AG04449 (cell line): ENCODE measurements at regions not wholly inside any gene's neighbourhood (a gene's known extent, or its start where the extent isn't known, plus 50 kb on each side); places are given as distances from the start of the nearest gene placed in this dataset.
"Not testable (repeated sequence)": the region's sequence is repeated elsewhere in the genome, so short reads cannot be mapped to it uniquely, and the experiment has no call there.

Experiments used
- CTCF ChIA-PET: fragments of 350-600 bp; formaldehyde crosslinking; extraction: SDS; loops from one replicate; lab custom pipeline; 2021; ENCODE audit warnings: antibody characterized with exemption; lab: Yijun Ruan, JAX
- POLR2A ChIA-PET: fragments of 400-600, 350-600 bp; formaldehyde crosslinking; extraction: SDS; loops from one replicate; lab custom pipeline; 2020; ENCODE audit warnings: antibody characterized with exemption, inconsistent platforms; lab: Yijun Ruan, JAX
- DNase-seq: peaks from one replicate; pipeline ENCODE4 v3.0.0-alpha.2; 2010; ENCODE audit warnings: low read depth, low spot score
- H3K4me3 ChIP-seq: 2 replicates; pipeline ENCODE4 v1.5.1; 2011; ENCODE audit warnings: low read depth, mild to moderate bottlenecking, control low read depth, low read length
- TF ChIP-seq, protein P1 (sequence below): IDR thresholded peaks from one replicate; pipeline ENCODE4 v1.5.1; 2011; ENCODE audit warnings: mild to moderate bottlenecking, moderate library complexity, low read length, control low read depth, inconsistent platforms; ENCODE audit not compliant: insufficient read depth; ENCODE audit errors: missing control alignments

- ChIA-PET CTCF (interaction anchor here (0.8 kb wide), 1 partner anchor 48 kb away, joined by 3 read pairs; no protein-coding TSS in a partner anchor), POLR2A (no interaction called here)
- no peak for DNase-seq
- TF ChIP-seq, protein P1, sequence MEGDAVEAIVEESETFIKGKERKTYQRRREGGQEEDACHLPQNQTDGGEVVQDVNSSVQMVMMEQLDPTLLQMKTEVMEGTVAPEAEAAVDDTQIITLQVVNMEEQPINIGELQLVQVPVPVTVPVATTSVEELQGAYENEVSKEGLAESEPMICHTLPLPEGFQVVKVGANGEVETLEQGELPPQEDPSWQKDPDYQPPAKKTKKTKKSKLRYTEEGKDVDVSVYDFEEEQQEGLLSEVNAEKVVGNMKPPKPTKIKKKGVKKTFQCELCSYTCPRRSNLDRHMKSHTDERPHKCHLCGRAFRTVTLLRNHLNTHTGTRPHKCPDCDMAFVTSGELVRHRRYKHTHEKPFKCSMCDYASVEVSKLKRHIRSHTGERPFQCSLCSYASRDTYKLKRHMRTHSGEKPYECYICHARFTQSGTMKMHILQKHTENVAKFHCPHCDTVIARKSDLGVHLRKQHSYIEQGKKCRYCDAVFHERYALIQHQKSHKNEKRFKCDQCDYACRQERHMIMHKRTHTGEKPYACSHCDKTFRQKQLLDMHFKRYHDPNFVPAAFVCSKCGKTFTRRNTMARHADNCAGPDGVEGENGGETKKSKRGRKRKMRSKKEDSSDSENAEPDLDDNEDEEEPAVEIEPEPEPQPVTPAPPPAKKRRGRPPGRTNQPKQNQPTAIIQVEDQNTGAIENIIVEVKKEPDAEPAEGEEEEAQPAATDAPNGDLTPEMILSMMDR: no peak
- H3K4me3 ChIP-seq: no peak overlapping the region
Measured at GRCh38 chr4:112708772-112709171, 71.8 kb downstream of the LARP7 start.

DNA sequence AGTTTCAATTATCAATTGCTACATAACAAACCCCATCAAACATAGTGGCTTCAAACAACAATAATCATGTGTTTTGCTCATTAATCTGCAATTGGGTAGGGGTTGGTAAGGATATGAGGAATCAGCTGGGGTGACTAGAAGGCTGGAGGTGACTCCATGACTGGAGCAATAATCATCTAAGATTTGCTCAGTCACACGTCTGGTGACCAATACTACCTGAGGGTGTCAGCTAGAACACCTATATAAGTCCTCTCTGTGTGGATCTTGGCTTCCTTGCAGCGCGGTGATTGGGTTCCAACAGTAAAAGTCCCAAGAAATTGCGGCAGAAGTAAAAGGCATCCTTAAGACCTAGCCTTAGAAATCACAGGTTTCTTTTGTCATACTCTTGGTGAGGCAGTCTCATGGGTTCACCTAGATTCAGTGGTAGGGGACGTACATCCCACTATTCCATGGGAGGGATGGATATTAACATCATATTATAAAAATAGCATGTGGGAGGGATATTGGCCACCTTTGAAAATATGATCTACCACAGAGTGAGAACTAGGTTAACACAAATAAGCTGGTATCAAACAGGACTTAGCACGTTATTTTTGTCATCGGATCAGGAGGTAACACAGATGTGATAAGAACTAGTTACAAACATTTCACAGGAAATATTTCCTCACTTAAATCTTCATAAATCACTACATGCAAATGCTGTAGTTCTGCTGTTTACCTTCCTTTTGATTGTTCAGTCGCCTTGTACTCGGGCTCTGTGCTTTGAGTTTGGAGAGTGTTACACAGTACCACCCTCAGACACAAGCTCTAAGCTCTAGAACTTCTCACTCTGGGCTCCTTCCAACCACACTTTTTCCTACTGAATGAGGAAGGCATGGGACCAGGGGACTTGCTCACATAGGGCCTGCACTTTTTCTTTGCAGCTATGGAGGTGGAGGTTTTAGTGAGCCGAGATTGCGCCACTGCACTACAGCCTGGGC is 78.3 kb downstream of the LARP7 start:
- no peak for DNase-seq
- ChIA-PET POLR2A (no interaction called here), CTCF (no interaction called here)
- no peak overlapping the region for H3K4me3 ChIP-seq
- TF ChIP-seq, protein P1: no peak

- CTCF ChIA-PET: no interaction called here
- POLR2A ChIA-PET: no interaction called here
- no peak for DNase-seq
Measured at GRCh38 chr4:112717856-112718255, 80.9 kb downstream of the LARP7 start.

DNA sequence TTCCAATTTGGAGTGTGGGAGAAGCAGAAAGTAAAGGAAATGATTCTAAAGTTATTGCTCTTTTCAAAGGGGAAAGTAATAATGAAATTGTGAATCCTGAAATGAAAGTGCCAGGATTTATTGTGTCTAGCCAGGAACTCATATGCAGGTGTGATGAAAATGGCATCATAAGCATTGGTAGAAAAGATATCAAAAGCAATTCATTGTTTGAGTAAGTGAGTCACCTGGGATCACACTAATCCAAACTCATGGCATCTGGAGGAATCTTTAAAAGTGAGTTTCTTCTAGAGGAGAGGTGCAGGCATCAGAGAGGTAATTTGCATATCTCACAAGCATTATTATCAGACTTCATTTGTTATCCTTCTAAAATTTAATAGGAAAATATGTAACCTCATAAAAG is 84.7 kb downstream of the LARP7 start:
- TF ChIP-seq, protein P1: no peak
- no peak overlapping the region for H3K4me3 ChIP-seq
- POLR2A ChIA-PET: no interaction called here
- DNase-seq: no peak
- CTCF ChIA-PET: no interaction called here

More at GRCh38 chr4:112717856-112718255, 80.9 kb downstream of the LARP7 start:
- H3K4me3 ChIP-seq: no peak overlapping the region
- TF ChIP-seq, protein P1: no peak

- no peak overlapping the region for H3K4me3 ChIP-seq
- DNase-seq: no peak
- ChIA-PET POLR2A (no interaction called here), CTCF (no interaction called here)
- TF ChIP-seq, protein P1: no peak
Measured at GRCh38 chr4:112726041-112726440, 89.1 kb downstream of the LARP7 start.

GRCh38 chr4:112727728-112728127 is 90.8 kb downstream of the LARP7 start:
- H3K4me3 ChIP-seq, POLR2A ChIA-PET, DNase-seq, CTCF ChIA-PET: not testable (repeated sequence)
